D341Med (cell line): ENCODE measurements at regions not wholly inside any gene's neighbourhood (a gene's known extent, or its start where the extent isn't known, plus 50 kb on each side); places are given as distances from the start of the nearest gene placed in this dataset.
"Not testable (repeated sequence)": the region's sequence is repeated elsewhere in the genome, so short reads cannot be mapped to it uniquely, and the experiment has no call there.

Experiments
- DNase-seq: peaks from one replicate; pipeline ENCODE4 v3.0.0; 2012; ENCODE audit warnings: low spot score

GRCh38 chr6:91895599-91896285 lies 1308.9 kb upstream of the MAP3K7 start:
- no peak for DNase-seq

- DNase-seq = no peak
These were observed 1299.4 kb upstream of the MAP3K7 start for GRCh38 chr6:91886183-91886795.

GRCh38 chr6:91881791-91882190 lies 1294.9 kb upstream of the MAP3K7 start:
- not testable (repeated sequence) for DNase-seq

- DNase-seq = no peak
These were observed 1292.6 kb upstream of the MAP3K7 start for GRCh38 chr6:91879386-91879995.

GRCh38 chr6:91877994-91878393 lies 1291.1 kb upstream of the MAP3K7 start:
- DNase-seq = no peak

GRCh38 chr6:91874971-91875370 lies 1288.1 kb upstream of the MAP3K7 start:
- DNase-seq = no peak

- no peak for DNase-seq
These were observed 1281.8 kb upstream of the MAP3K7 start for GRCh38 chr6:91868539-91869202.

- DNase-seq = no peak
These were observed 1279.0 kb upstream of the MAP3K7 start for GRCh38 chr6:91865889-91866288.

GRCh38 chr6:91864911-91865310 lies 1278.0 kb upstream of the MAP3K7 start:
- no peak for DNase-seq

- no peak for DNase-seq
These were observed 1273.9 kb upstream of the MAP3K7 start for GRCh38 chr6:91860541-91861335.

- no peak for DNase-seq
These were observed 1265.4 kb upstream of the MAP3K7 start for GRCh38 chr6:91852252-91852651.

GRCh38 chr6:91834813-91835212 lies 1247.9 kb upstream of the MAP3K7 start:
- DNase-seq = no peak

- no peak for DNase-seq
These were observed 1240.3 kb upstream of the MAP3K7 start for GRCh38 chr6:91827151-91827550.

GRCh38 chr6:91826128-91826527 lies 1239.3 kb upstream of the MAP3K7 start:
- DNase-seq = no peak

GRCh38 chr6:91824331-91824730 lies 1237.5 kb upstream of the MAP3K7 start:
- no peak for DNase-seq

GRCh38 chr6:91822581-91822980 lies 1235.7 kb upstream of the MAP3K7 start:
- DNase-seq = no peak

GRCh38 chr6:91816335-91816734 lies 1229.5 kb upstream of the MAP3K7 start:
- no peak for DNase-seq

- no peak for DNase-seq
These were observed 1226.8 kb upstream of the MAP3K7 start for GRCh38 chr6:91813641-91814040.

- no peak for DNase-seq
These were observed 1225.9 kb upstream of the MAP3K7 start for GRCh38 chr6:91812596-91813274.

GRCh38 chr6:91804981-91805380 lies 1218.1 kb upstream of the MAP3K7 start:
- DNase-seq = no peak

GRCh38 chr6:91802431-91802830 lies 1215.6 kb upstream of the MAP3K7 start:
- no peak for DNase-seq

- DNase-seq = no peak
These were observed 1209.7 kb upstream of the MAP3K7 start for GRCh38 chr6:91796603-91797002.
